ENCODE measurements at regions not wholly inside any gene's neighbourhood (a gene's known extent, or its start where the extent isn't known, plus 50 kb on each side); places are given as distances from the start of the nearest gene placed in this dataset.

DNA sequence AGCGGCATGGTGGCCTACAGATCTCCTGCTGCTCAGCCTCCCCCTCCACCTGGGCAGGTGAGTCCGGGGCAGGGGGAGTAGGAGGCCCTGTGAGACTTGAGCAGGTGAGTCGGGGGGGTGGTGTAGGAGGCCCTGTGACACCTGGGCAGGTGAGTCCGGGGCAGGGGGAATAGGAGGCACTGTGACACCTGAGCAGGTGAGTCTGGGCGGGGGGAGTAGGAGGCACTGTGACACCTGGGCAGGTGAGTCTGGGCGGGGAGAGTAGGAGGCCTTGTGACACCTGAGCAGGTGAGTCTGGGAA, 299.3 kb downstream of the BRD1 start:
- Mint-ChIP-seq H3K9me3 (peaks cover 69% of the 10 kb centered on the region), H3K4me1 (ENCODE audit: low read depth) (no peaks in the 10 kb centered on the region), H3K27me3 (ENCODE audit: insufficient read depth) (peaks cover 2% of the 10 kb centered on the region; the same call in 1 of the 2 replicates), H3K27ac (no peak overlapping the region), H3K36me3 (ENCODE audit: low read depth) (peaks cover 12% of the 10 kb centered on the region), H3K4me3 (no peak overlapping the region)
- DNase-seq, result no peak
- TF ChIP-seq, protein P1, sequence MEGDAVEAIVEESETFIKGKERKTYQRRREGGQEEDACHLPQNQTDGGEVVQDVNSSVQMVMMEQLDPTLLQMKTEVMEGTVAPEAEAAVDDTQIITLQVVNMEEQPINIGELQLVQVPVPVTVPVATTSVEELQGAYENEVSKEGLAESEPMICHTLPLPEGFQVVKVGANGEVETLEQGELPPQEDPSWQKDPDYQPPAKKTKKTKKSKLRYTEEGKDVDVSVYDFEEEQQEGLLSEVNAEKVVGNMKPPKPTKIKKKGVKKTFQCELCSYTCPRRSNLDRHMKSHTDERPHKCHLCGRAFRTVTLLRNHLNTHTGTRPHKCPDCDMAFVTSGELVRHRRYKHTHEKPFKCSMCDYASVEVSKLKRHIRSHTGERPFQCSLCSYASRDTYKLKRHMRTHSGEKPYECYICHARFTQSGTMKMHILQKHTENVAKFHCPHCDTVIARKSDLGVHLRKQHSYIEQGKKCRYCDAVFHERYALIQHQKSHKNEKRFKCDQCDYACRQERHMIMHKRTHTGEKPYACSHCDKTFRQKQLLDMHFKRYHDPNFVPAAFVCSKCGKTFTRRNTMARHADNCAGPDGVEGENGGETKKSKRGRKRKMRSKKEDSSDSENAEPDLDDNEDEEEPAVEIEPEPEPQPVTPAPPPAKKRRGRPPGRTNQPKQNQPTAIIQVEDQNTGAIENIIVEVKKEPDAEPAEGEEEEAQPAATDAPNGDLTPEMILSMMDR (IDR thresholded peaks at IDR 0.05), result no peak

DNA sequence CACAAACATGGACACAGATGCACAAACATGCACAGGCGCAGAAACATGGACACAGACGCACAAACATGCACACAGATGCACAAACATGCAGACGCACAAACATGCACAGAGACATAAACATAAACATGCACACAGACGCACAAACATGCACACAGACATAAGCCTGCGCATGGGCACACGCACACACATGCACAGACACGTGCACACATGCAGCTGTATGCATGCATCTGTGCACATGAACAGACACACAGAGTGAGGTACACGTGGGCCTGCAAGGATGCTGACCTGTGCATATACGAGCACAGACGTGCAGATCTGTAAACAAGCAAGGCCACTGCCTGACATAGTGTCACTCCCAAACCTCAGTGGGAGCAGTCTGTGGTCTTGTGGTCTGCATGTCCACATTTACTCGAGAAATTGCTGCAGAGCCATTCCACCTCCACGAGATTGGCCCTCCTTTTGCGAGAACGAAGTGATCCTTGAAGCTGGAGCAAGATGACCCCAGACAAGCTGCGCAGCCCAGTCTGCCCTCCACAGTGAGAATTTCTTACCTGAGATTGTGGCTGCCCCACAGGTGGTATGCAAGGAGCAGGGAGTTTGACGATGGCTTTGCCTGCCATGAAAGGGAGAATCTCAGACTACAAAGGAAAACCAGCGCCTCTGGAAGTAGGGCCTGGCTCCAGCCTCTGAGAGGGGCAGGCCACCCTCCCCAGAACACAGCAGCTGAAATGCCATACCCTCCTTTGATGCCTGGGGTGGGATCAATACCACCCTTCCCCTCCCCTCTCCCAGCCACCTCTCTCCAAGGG, 299.9 kb downstream of the BRD1 start:
- no peak overlapping the region for H3K27ac Mint-ChIP-seq
- peaks cover 2% of the 10 kb centered on the region; the same call in 1 of the 2 replicates for H3K27me3 Mint-ChIP-seq (ENCODE audit: insufficient read depth)
- TF ChIP-seq, protein P1 (IDR thresholded peaks at IDR 0.05), result no peak
- peaks cover 71% of the 10 kb centered on the region for H3K9me3 Mint-ChIP-seq
- H3K4me1 Mint-ChIP-seq (ENCODE audit: low read depth), result no peaks in the 10 kb centered on the region
- H3K36me3 Mint-ChIP-seq (ENCODE audit: low read depth), result peaks cover 12% of the 10 kb centered on the region
- DNase-seq, result no peak
- H3K4me3 Mint-ChIP-seq, result no peak overlapping the region

DNA sequence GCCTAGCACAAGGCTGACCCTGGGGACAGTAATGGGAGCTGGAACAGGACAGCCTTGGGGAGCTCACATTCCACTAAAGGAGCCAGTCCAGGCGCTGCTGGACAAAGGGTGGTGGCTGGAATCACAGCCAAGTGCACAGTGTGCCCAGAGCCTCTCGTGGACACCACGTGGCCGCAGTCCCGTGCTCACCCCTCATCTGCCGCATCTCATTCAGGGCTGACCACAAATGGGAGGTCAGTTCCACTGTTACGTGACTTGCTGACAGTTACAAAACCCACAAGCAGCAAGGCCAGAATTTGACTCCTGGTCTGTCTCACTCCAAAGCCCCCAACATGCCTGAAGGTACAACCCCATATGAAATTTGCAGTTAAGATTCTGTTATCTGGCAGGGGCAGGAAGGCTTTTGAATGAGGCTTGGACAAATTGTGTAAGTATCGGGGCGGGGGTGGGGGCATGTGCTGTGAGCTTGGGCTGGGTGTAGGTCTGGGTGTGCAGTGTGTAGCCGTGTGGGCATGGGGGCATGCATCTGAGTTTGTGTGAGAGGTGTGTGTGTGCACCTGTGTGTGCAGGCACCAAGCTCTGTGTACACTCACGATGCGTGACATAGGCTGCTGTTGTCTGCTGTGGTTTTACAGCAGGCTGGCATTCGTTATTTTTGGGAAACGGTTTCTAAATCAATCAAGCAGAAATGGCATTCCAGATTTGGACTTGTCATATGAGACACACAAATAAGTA, 301.7 kb downstream of the BRD1 start:
- H3K27ac Mint-ChIP-seq, result no peak overlapping the region
- DNase-seq, result no peak
- H3K27me3 Mint-ChIP-seq (ENCODE audit: insufficient read depth), result no peaks in the 10 kb centered on the region; the same call in 1 of the 2 replicates
- H3K9me3 Mint-ChIP-seq, result peaks cover 74% of the 10 kb centered on the region
- no peaks in the 10 kb centered on the region for H3K4me1 Mint-ChIP-seq (ENCODE audit: low read depth)
- no peak overlapping the region for H3K4me3 Mint-ChIP-seq
- TF ChIP-seq, protein P1 (IDR thresholded peaks at IDR 0.05), result no peak
- H3K36me3 Mint-ChIP-seq (ENCODE audit: low read depth), result peaks cover 17% of the 10 kb centered on the region

DNA sequence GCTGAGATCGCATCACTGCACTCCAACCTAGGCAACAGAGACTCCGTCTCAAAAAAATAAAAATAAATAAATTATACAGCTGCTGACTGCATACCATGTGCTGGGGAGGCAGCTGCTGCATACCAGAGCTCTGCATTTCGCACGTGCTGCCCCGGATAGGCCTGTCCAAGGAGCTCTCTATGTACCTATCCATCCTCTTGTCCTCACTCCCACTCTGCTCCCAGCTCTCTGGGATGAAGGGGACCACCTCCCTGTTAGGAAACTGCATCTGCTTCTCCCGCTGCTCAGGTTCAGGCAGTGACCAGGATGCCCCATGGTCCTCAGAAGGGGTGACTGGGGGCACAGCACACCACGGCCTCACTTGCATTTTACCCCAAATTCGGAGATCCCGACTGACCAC, 302.3 kb downstream of the BRD1 start:
- peaks cover 74% of the 10 kb centered on the region for H3K9me3 Mint-ChIP-seq
- H3K27ac Mint-ChIP-seq, result no peak overlapping the region
- no peaks in the 10 kb centered on the region; the same call in 1 of the 2 replicates for H3K27me3 Mint-ChIP-seq (ENCODE audit: insufficient read depth)
- DNase-seq, result no peak
- H3K4me3 Mint-ChIP-seq, result no peak overlapping the region
- no peaks in the 10 kb centered on the region for H3K4me1 Mint-ChIP-seq (ENCODE audit: low read depth)
- H3K36me3 Mint-ChIP-seq (ENCODE audit: low read depth), result peaks cover 17% of the 10 kb centered on the region
- TF ChIP-seq, protein P1 (IDR thresholded peaks at IDR 0.05), result no peak

DNA sequence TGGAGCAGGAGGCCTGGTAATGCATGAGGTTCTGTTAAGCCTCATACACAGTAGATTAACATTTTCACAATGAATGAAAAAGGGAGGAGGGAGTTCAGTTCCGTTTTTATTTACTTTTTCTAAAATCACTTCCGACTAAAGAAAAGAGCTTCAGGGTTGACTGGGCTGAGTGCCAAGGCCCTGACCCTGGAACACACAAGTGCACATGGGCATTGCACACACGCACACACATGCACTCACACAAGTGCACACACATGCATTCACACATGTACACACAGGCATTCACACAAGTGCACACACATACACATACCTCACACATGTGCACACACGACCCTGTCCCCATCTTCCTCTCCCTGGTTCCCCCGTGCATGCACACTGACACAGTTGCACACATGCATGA, 303.3 kb downstream of the BRD1 start:
- peaks cover 70% of the 10 kb centered on the region for H3K9me3 Mint-ChIP-seq
- H3K27me3 Mint-ChIP-seq (ENCODE audit: insufficient read depth), result no peaks in the 10 kb centered on the region; the same call in 1 of the 2 replicates
- TF ChIP-seq, protein P1 (IDR thresholded peaks at IDR 0.05), result no peak
- H3K27ac Mint-ChIP-seq, result no peak overlapping the region
- H3K4me3 Mint-ChIP-seq, result no peak overlapping the region
- peaks cover 17% of the 10 kb centered on the region for H3K36me3 Mint-ChIP-seq (ENCODE audit: low read depth)
- H3K4me1 Mint-ChIP-seq (ENCODE audit: low read depth), result no peaks in the 10 kb centered on the region
- DNase-seq, result no peak
